Transverse colon (tissue), 4 donors: ENCODE measurements at regions not wholly inside any gene's neighbourhood (a gene's known extent, or its start where the extent isn't known, plus 50 kb on each side); places are given as distances from the start of the nearest gene placed in this dataset.

Experiments used
- DNase-seq: peaks from one replicate; pipeline ENCODE4 v3.0.0-alpha.2; 2019
- H3K27ac ChIP-seq, 4 donors: fragments of 200-600 bp; sonication (generic); 2 replicates each; pipeline ENCODE4 v1.5.1; 2016 to 2018; ENCODE audit warnings: inconsistent platforms in 4 of 4
- H3K27me3 ChIP-seq: fragments of 200-600 bp; sonication (generic); 2 replicates; pipeline ENCODE4 v1.5.1; 2017; ENCODE audit warnings: inconsistent platforms
- H3K36me3 ChIP-seq, 4 donors: fragments of 200-600 bp; sonication (generic); 2 replicates each; pipeline ENCODE4 v1.5.1; 2017 to 2019; ENCODE audit warnings: inconsistent platforms in 4 of 4
- H3K4me1 ChIP-seq, 4 donors: fragments of 200-600 bp; sonication (generic); 2 replicates each; pipeline ENCODE4 v1.5.1; 2017 to 2020; ENCODE audit warnings: inconsistent platforms in 4 of 4
- H3K4me3 ChIP-seq, 4 donors: fragments of 200-600 bp; sonication (generic); 1 replicate in 1 of 4; 2 replicates in 3 of 4; pipeline versions ENCODE4 v1.5.1 to v1.6.1; 2017 to 2019; ENCODE audit warnings: inconsistent platforms in 4 of 4
- H3K9me3 ChIP-seq, 2 donors: fragments of 200-600 bp; sonication (generic); 2 replicates each; pipeline ENCODE4 v1.5.1; 2017 to 2019; ENCODE audit warnings: inconsistent platforms in 2 of 2
- CTCF ChIP-seq, 5 experiments: fragments of 200-600 bp in 3 of 5; fragments of 450-650 bp in 2 of 5; sonication (generic) in 3 of 5; IDR thresholded peaks; 1 replicate in 2 of 5; 2 replicates in 3 of 5; pipeline ENCODE4 v1.5.1; 2016 to 2017; ENCODE audit warnings: antibody characterized with exemption in 5 of 5, inconsistent platforms in 3 of 5, mild to moderate bottlenecking in 2 of 5, moderate library complexity in 1 of 5
- EP300 ChIP-seq: sonication (generic); formaldehyde crosslinking; IDR thresholded peaks from one replicate; pipeline ENCODE4 v1.6.1; 2017; ENCODE audit warnings: antibody characterized with exemption, low read depth
- POLR2A ChIP-seq: fragments of 450-650 bp; IDR thresholded peaks from one replicate; pipeline ENCODE4 v1.6.1; 2016; ENCODE audit warnings: antibody characterized with exemption, mild to moderate bottlenecking, moderate library complexity
- POLR2AphosphoS5 ChIP-seq, 3 donors: sonication (generic); formaldehyde crosslinking; IDR thresholded peaks; one replicate each; pipeline ENCODE4 v1.6.1; 2016; ENCODE audit warnings: antibody characterized with exemption in 3 of 3
- WGBS, 2 donors: methylation state at CpG; one replicate each; pipeline ENCODE4 v1.1.5; 2018; ENCODE audit warnings: low coverage in 1 of 2; 5-methylcytosine and 5-hydroxymethylcytosine counted together
- in situ Hi-C, 4 donors: fragments of 200-750 bp; cut with MboI; loops; one replicate each; pipeline versions ENCODE4 v1.15.0 to v1.15.1; 2017; ENCODE audit warnings: low sequenced_read_pairs in 3 of 4, low pct_ligation_motif_present in 1 of 4, low pct_unique_long_range_greater_than_20kb in 1 of 4
- intact Hi-C: fragments of 100-400 bp; cut with DNase I; formaldehyde crosslinking; loops from one replicate; pipeline ENCODE4 v1.15.1; 2023; ENCODE audit warnings: low total_unique reads

GRCh38 chr9:113649855-113650206, 186.3 kb downstream of the RGS3 start:
- TF ChIP-seq CTCF (IDR thresholded peaks at IDR 0.05) (no peak), EP300 (no peak), POLR2AphosphoS5 (IDR thresholded peaks at IDR 0.05) (no peak), POLR2A (no peak)
- Histone ChIP-seq H3K4me3 (no peak overlapping the region), H3K9me3 (no peaks in the 10 kb centered on the region), H3K27me3 (no peaks in the 10 kb centered on the region), H3K27ac (no peak overlapping the region), H3K4me1 (peaks cover 0 to 12% (median 2%) of the 10 kb centered on the region in 4 donors), H3K36me3 (no peaks in the 10 kb centered on the region)
- in situ Hi-C loops, result loop anchor here (5.0 to 25.0 kb wide), 6 partner anchors 58 to 513 kb away; partner anchors contain the start of genes CDC26 (in 2 of the 4), PRPF4 (in 2 of the 4) and RNF183 (in 2 of the 4)
- intact Hi-C loops, result loop anchor here (2.0 kb wide), 1 partner anchor 69 kb away; no protein-coding TSS in a partner anchor
- WGBS, 2 donors, result 80 to 100% methylated on average over 1 to 2 of the region's 2 CpGs
- no peak for DNase-seq

- intact Hi-C loops, result no loop called here
- H3K27me3 ChIP-seq, result no peaks in the 10 kb centered on the region
- H3K9me3 ChIP-seq, result no peaks in the 10 kb centered on the region
- H3K4me3 ChIP-seq, result no peak overlapping the region
- 81 to 100% methylated on average over 3 to 16 of the region's 16 CpGs for WGBS, 2 donors
- TF ChIP-seq POLR2AphosphoS5 (IDR thresholded peaks at IDR 0.05), result no peak
- no peaks in the 10 kb centered on the region for H3K36me3 ChIP-seq
- peaks cover 0 to 17% (median 4%) of the 10 kb centered on the region in 4 donors for H3K4me1 ChIP-seq
- H3K27ac ChIP-seq, result no peak overlapping the region
- no peak for DNase-seq
- in situ Hi-C loops, result loop anchor here (5.0 to 25.0 kb wide), 6 partner anchors 58 to 513 kb away; partner anchors contain the start of genes CDC26 (in 2 of the 4), PRPF4 (in 2 of the 4) and RNF183 (in 2 of the 4)
Observed at GRCh38 chr9:113650207-113651131, 186.9 kb downstream of the RGS3 start.

- H3K27me3 ChIP-seq, result no peaks in the 10 kb centered on the region
- H3K27ac ChIP-seq, result no peak overlapping the region
- WGBS, 2 donors, result 93% methylated on average over 3 of the region's 3 CpGs; no CpG with 5 or more reads in 1 of the 2 donors
- peaks cover 0 to 17% (median 5%) of the 10 kb centered on the region in 4 donors for H3K4me1 ChIP-seq
- DNase-seq, result no peak
- no peak for TF ChIP-seq EP300
- no peak for TF ChIP-seq CTCF (IDR thresholded peaks at IDR 0.05)
- TF ChIP-seq POLR2AphosphoS5 (IDR thresholded peaks at IDR 0.05), result no peak
- no peak for TF ChIP-seq POLR2A
- in situ Hi-C loops (loop anchor here (5.0 to 25.0 kb wide), 6 partner anchors 60 to 515 kb away; partner anchors contain the start of genes CDC26 (in 2 of the 4), PRPF4 (in 2 of the 4) and RNF183 (in 2 of the 4)), intact Hi-C loops (no loop called here)
- H3K4me3 ChIP-seq, result no peak overlapping the region
- H3K36me3 ChIP-seq, result no peaks in the 10 kb centered on the region
- no peaks in the 10 kb centered on the region for H3K9me3 ChIP-seq
Observed at GRCh38 chr9:113651896-113652295, 188.4 kb downstream of the RGS3 start.

GRCh38 chr9:113652355-113653152, 189.0 kb downstream of the RGS3 start:
- H3K4me3 ChIP-seq, result no peak overlapping the region
- no peaks in the 10 kb centered on the region for H3K36me3 ChIP-seq
- H3K4me1 ChIP-seq, result peaks cover 0 to 17% (median 5%) of the 10 kb centered on the region in 4 donors
- intact Hi-C loops (no loop called here), in situ Hi-C loops (loop anchor here (5.0 to 25.0 kb wide), 6 partner anchors 60 to 515 kb away; partner anchors contain the start of genes CDC26 (in 2 of the 4), PRPF4 (in 2 of the 4) and RNF183 (in 2 of the 4))
- no peak for DNase-seq
- H3K27ac ChIP-seq, result no peak overlapping the region
- TF ChIP-seq CTCF (IDR thresholded peaks at IDR 0.05) (no peak), EP300 (no peak), POLR2AphosphoS5 (IDR thresholded peaks at IDR 0.05) (no peak), POLR2A (no peak)
- WGBS, 2 donors, result 81 to 94% methylated on average over 2 to 6 of the region's 6 CpGs
- no peaks in the 10 kb centered on the region for H3K27me3 ChIP-seq
- no peaks in the 10 kb centered on the region for H3K9me3 ChIP-seq
